Liver (tissue), 3 donors: ENCODE measurements at regions not wholly inside any gene's neighbourhood (a gene's known extent, or its start where the extent isn't known, plus 50 kb on each side); places are given as distances from the start of the nearest gene placed in this dataset.
A peak's percentile ranks its signal among the peaks of the same experiment; 100 is the strongest.

Source experiments
- FOXA1 ChIP-seq: IDR thresholded peaks from 2 replicates; pipeline ENCODE4 v1.6.1; 2016; ENCODE audit warnings: antibody characterized with exemption
- GABPA ChIP-seq, 2 donors: IDR thresholded peaks in 1 of 2; conservative IDR thresholded peaks in 1 of 2; 2 replicates each; pipeline ENCODE4 v1.6.1; 2016; ENCODE audit warnings: antibody characterized with exemption in 2 of 2, mild to moderate bottlenecking in 1 of 2, moderate library complexity in 1 of 2
- RAD21 ChIP-seq, 2 donors: IDR thresholded peaks; 2 replicates each; pipeline ENCODE4 v1.6.1; 2016; ENCODE audit warnings: antibody characterized with exemption in 2 of 2, mild to moderate bottlenecking in 2 of 2
- TAF1 ChIP-seq: conservative IDR thresholded peaks from 2 replicates; pipeline ENCODE4 v1.6.1; 2016; ENCODE audit warnings: antibody characterized with exemption, mild to moderate bottlenecking
- YY1 ChIP-seq: IDR thresholded peaks from 2 replicates; pipeline ENCODE4 v1.6.1; 2016; ENCODE audit warnings: antibody characterized with exemption, mild to moderate bottlenecking
- TF ChIP-seq, protein P1 (sequence below): fragments of 150-350 bp; IDR thresholded peaks from 2 replicates; pipeline ENCODE4 v1.5.1; 2017; ENCODE audit warnings: improper control_type of control experiment, low read depth, low read length; ENCODE audit not compliant: missing input control
- TF ChIP-seq, protein P2 (sequence below): IDR thresholded peaks from 2 replicates; pipeline ENCODE4 v1.6.1; 2016; ENCODE audit warnings: antibody characterized with exemption
- TF ChIP-seq, protein P3 (sequence below): IDR thresholded peaks from 2 replicates; pipeline ENCODE4 v1.6.1; 2016; ENCODE audit warnings: antibody characterized with exemption
- donor health status: healthy.
- donor health status: healthy.

DNA sequence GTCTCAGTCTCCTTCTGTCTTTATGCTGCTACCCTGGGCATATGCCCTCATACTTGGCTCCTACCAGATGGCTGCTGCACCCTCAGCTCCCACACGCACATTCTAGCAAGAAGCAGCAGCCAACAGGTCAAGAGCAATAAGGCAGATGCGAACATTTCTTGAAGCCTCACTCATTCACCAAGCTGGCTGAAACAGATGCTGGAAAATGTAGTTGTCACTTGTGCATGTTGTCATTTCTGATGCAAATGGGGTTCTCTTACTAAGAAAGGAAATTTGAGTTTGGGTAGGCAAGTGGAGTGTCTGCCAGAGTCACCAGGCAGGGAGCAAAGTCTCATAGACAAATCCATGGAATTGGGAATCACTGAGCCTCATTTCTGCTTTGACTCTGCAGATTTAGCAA lies 57.4 kb upstream of the SORBS2 start:
- TF ChIP-seq, protein P1, sequence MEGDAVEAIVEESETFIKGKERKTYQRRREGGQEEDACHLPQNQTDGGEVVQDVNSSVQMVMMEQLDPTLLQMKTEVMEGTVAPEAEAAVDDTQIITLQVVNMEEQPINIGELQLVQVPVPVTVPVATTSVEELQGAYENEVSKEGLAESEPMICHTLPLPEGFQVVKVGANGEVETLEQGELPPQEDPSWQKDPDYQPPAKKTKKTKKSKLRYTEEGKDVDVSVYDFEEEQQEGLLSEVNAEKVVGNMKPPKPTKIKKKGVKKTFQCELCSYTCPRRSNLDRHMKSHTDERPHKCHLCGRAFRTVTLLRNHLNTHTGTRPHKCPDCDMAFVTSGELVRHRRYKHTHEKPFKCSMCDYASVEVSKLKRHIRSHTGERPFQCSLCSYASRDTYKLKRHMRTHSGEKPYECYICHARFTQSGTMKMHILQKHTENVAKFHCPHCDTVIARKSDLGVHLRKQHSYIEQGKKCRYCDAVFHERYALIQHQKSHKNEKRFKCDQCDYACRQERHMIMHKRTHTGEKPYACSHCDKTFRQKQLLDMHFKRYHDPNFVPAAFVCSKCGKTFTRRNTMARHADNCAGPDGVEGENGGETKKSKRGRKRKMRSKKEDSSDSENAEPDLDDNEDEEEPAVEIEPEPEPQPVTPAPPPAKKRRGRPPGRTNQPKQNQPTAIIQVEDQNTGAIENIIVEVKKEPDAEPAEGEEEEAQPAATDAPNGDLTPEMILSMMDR, result no peak
- TF ChIP-seq TAF1 (no peak), RAD21 (IDR thresholded peaks at IDR 0.05) (peak in 1 of 2 donors; percentile 15), YY1 (no peak), GABPA (IDR thresholded peaks at IDR 0.05 in 1 of 2, conservative IDR thresholded peaks at IDR 0.05 in 1 of 2) (no peak), FOXA1 (no peak)
- TF ChIP-seq, protein P2, sequence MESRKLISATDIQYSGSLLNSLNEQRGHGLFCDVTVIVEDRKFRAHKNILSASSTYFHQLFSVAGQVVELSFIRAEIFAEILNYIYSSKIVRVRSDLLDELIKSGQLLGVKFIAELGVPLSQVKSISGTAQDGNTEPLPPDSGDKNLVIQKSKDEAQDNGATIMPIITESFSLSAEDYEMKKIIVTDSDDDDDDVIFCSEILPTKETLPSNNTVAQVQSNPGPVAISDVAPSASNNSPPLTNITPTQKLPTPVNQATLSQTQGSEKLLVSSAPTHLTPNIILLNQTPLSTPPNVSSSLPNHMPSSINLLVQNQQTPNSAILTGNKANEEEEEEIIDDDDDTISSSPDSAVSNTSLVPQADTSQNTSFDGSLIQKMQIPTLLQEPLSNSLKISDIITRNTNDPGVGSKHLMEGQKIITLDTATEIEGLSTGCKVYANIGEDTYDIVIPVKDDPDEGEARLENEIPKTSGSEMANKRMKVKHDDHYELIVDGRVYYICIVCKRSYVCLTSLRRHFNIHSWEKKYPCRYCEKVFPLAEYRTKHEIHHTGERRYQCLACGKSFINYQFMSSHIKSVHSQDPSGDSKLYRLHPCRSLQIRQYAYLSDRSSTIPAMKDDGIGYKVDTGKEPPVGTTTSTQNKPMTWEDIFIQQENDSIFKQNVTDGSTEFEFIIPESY, result no peak
- TF ChIP-seq, protein P3, sequence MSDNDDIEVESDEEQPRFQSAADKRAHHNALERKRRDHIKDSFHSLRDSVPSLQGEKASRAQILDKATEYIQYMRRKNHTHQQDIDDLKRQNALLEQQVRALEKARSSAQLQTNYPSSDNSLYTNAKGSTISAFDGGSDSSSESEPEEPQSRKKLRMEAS, result no peak
